MM.1S (cell line): ENCODE measurements at regions not wholly inside any gene's neighbourhood (a gene's known extent, or its start where the extent isn't known, plus 50 kb on each side); places are given as distances from the start of the nearest gene placed in this dataset.

Experiments used
- EZH2 ChIP-seq: fragments of 300-600 bp; sonication (generic); optimal IDR thresholded peaks from 2 replicates; pipeline ENCODE3; 2017; ENCODE audit warnings: low read depth, mild to moderate bottlenecking, antibody characterized with exemption, low read length, mixed read lengths
- EZH2phosphoT487 ChIP-seq: fragments of 300-600 bp; sonication (generic); IDR thresholded peaks from 2 replicates; pipeline ENCODE4 v1.6.1; 2018; ENCODE audit warnings: antibody characterized with exemption, low read length

DNA sequence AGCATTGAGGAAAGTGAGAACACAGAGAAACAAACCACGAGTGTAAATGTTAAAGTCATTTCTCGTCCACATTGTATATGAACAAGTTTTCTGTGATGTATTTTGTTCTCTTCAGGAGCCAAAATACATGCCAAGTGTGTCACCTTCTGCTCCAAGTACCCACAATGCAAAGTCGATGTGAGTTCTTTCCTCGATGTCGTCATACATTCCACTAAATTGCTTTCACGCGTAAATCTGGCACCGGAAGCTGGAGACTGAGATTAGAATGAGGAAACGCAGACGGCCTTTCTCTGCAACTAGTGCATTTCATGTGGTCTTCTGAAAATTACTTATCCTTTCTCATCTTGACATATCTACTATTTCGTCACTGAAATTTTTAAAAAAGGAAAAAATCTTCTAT lies 118.5 kb upstream of the SALL3 start:
- TF ChIP-seq EZH2phosphoT487 (no peak), EZH2 (no peak)
